GM12872 (cell line): ENCODE measurements at regions not wholly inside any gene's neighbourhood (a gene's known extent, or its start where the extent isn't known, plus 50 kb on each side); places are given as distances from the start of the nearest gene placed in this dataset.

Experiments
- CTCF ChIP-seq: IDR thresholded peaks from 3 replicates; pipeline ENCODE4 v1.5.1; 2011; ENCODE audit warnings: low read depth, mild to moderate bottlenecking, low read length, moderate library complexity; ENCODE audit not compliant: insufficient read depth

GRCh38 chr2:49677227-49677626, 522.9 kb upstream of the FSHR start:
- TF ChIP-seq CTCF = no peak

DNA sequence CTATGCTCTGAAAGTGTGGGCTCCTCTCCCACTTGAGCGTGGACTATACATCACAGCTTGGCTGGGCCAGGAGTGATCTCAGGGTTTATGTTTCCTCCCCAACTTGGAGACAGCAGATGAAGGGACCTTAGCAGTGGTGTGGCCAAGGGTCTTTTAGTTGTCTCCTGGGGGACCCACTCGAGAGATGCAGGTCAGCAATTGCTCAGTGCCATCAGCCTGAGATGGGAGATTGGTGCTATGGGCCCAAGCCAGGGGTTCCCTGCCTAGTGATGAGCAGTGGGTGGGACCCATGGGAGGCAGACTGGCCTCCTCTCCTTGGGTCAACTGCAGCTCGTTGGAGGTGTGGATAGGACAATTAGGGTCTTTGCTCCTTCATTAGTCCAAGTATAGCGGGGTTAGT, 510.5 kb upstream of the FSHR start:
- TF ChIP-seq CTCF = no peak

GRCh38 chr2:49661809-49662208, 507.5 kb upstream of the FSHR start:
- no peak for TF ChIP-seq CTCF

DNA sequence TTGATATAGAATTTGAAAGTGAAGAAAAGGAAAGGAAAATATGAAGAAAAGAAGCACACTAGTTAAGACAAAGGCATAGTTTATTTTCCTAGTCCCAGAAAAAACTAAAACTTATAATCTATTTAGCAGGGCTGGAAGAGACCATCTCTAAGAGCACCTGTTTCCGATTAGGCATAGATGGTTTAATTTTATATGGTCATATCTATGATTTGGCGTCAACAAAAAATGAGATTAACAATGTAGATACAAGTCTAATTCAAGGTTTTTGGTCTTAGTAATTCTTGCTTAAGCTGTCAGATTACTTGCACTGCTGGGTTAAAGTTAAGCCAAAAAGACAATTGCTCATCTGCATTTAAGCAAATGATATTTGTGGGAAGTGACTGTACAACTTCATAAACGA, 502.5 kb upstream of the FSHR start:
- TF ChIP-seq CTCF = no peak

DNA sequence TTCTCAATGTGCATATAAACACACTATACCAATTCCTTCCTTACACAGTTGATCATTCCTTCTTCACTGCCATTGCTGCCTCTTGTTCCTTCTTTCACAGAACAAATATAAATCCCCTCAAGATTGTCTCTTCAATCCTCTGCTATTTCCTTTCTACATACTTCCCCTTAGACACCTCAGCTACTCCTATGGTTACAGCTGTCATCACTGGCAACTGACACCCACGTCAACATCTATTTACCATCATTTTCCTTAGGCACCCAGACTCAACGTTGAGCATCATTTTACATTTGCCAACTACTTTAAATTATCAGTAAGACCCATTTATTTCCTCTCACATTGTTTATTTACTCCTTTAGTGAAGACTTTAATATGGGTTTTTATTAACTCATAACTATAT, 488.8 kb upstream of the FSHR start:
- TF ChIP-seq CTCF = no peak

GRCh38 chr2:49640630-49641029, 486.3 kb upstream of the FSHR start:
- no peak for TF ChIP-seq CTCF

GRCh38 chr2:49621016-49621415, 466.7 kb upstream of the FSHR start:
- TF ChIP-seq CTCF = no peak

DNA sequence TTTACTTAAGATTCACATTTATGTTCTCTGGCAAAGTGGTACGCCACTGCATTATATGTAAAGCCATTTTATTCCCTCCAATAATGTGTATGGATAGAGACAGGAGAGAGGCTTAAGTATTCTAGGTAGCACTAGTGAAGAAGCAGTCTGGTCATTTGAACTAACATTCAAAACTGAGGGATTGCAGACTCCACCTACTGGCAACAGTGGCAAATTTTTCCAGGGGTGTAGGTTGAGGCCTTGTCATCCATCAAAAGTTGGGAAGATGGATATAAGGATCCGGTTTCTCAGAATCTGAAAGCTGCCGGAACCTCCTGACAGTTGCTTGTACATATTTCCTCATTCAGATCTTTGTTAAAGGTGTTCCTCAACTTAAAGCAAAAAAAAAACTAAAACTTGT, 465.5 kb upstream of the FSHR start:
- no peak for TF ChIP-seq CTCF
